Activated CD4-positive, alpha-beta T cell treated with anti-CD3 and anti-CD28 coated beads, Interleukin-2, amount 10 ng/mL, durations not matched to agents 7 days and 5 days (primary cell): ENCODE measurements at regions not wholly inside any gene's neighbourhood (a gene's known extent, or its start where the extent isn't known, plus 50 kb on each side); places are given as distances from the start of the nearest gene placed in this dataset.

Source experiments
- CTCF ChIA-PET: fragments of 350-600 bp; sonication (Branson Sonifier 250); formaldehyde crosslinking; loops from one replicate; lab custom pipeline; 2021; ENCODE audit warnings: antibody characterized with exemption; lab: Charles Lee
- POLR2A ChIA-PET: fragments of 350-600 bp; sonication (Branson Sonifier 250); formaldehyde crosslinking; loops from one replicate; lab custom pipeline; 2021; ENCODE audit warnings: antibody characterized with exemption; lab: Charles Lee
- DNase-seq: peaks from one replicate; pipeline ENCODE4 v3.0.0-alpha.2; 2020
- H3K27ac Mint-ChIP-seq: one replicate; pipeline ENCODE4 v1.8.0; 2021; ENCODE audit warnings: mild to moderate bottlenecking, moderate library complexity, mixed read lengths
- H3K27me3 Mint-ChIP-seq: one replicate; pipeline ENCODE4 v1.8.0; 2021; ENCODE audit warnings: mixed read lengths
- H3K36me3 Mint-ChIP-seq: one replicate; pipeline ENCODE4 v1.8.0; 2021; ENCODE audit warnings: low read depth, mixed read lengths
- H3K4me1 Mint-ChIP-seq: one replicate; pipeline ENCODE4 v1.8.0; 2021; ENCODE audit warnings: mixed read lengths
- H3K4me3 Mint-ChIP-seq: one replicate; pipeline ENCODE4 v1.8.0; 2021; ENCODE audit warnings: mild to moderate bottlenecking, moderate library complexity, mixed read lengths
- H3K9me3 Mint-ChIP-seq: one replicate; pipeline ENCODE4 v1.8.0; 2021; ENCODE audit warnings: mixed read lengths

DNA sequence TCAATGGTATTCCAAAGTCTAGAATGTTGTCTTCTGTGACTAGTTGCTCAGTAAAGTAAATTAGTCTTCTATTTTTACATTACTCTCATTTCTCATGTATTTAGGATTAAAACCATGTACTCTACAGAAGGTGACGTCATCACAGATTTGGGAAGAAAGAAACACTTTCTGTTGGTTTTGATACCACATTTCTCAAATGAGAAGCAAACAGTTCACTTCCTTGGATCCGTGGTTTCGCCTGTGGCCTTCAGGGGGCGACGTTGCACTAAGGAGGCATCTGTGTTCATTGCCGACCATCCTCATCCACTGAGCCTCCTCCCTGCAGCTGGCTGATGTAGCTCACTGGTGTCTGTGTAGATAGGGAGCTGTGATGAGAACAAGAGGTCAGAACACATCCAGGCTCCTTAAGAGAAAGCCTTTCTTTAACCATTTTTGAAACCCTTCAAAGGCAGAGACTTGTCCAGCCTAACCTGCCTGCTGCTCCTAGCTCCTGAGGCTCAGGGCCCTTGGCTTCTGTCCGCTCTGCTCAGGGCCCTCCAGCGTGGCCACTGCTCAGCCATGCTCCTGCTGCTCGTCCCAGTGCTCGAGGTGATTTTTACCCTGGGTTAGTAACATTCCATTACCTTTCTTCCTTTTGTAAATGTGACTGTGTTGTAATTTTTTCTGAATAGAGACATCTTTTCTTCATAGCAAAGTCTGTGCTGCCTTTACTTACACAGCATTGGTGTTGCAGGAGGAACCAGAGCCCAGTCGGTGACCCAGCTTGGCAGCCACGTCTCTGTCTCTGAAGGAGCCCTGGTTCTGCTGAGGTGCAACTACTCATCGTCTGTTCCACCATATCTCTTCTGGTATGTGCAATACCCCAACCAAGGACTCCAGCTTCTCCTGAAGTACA lies 220.6 kb upstream of the OR4E1 start:
- CTCF ChIA-PET = no interaction called here
- Mint-ChIP-seq H3K36me3 (no peaks in the 10 kb centered on the region), H3K9me3 (no peaks in the 10 kb centered on the region), H3K4me1 (peaks cover 26% of the 10 kb centered on the region), H3K4me3 (peak overlapping the region; percentile 76), H3K27ac (peak overlapping the region; percentile 91), H3K27me3 (no peaks in the 10 kb centered on the region)
- POLR2A ChIA-PET = no interaction called here
- peak; percentile 69 for DNase-seq

DNA sequence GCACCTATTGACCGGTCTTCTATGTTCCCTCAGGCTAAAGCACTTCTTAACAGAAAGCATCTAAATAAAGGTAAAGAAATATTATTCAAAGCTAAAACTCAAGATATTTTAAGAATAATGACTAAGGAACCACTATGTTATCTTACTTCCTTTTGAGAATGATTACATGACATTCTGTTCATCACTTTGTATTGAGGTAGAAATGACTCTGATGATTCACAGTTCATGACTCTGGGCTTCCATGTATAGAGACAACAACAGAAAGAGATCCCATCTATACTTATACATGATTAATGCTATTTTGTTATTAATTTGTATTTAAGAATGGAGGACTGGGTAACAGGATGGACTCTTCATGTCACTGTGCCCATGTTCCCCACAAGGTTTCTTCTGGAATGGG lies 218.3 kb upstream of the OR4E1 start:
- ChIA-PET POLR2A (interaction anchor here (0.7 kb wide), 1 partner anchor 70 kb away, joined by 3 read pairs; no protein-coding TSS in a partner anchor), CTCF (interaction anchor here (0.6 kb wide), 1 partner anchor 76 kb away, joined by 3 read pairs; no protein-coding TSS in a partner anchor)
- Mint-ChIP-seq H3K9me3 (no peaks in the 10 kb centered on the region), H3K4me3 (no peak overlapping the region), H3K27me3 (peaks cover 2% of the 10 kb centered on the region), H3K27ac (no peak overlapping the region), H3K36me3 (no peaks in the 10 kb centered on the region), H3K4me1 (peaks cover 40% of the 10 kb centered on the region)
- no peak for DNase-seq

DNA sequence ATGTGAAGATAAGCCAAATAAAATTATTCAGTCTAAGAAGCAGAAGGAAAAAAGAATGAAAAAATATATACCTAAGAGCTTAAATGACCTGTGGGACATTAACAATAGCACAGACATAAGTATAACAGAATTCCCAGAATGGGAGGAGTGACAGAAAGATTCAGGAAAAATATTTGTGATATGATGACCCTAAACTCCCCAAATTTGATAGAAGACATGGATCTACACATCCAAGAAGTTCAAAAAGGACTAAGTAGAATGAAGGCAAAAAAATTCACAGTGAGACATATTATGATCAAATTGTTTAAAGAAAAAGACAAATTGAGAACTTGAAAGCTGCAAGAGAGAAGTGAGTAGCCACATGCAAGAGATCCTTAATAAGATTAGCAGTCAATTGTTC lies 211.4 kb upstream of the OR4E1 start:
- Mint-ChIP-seq H3K4me3 (no peak overlapping the region), H3K27me3 (peaks cover 27% of the 10 kb centered on the region), H3K9me3 (peaks cover 4% of the 10 kb centered on the region), H3K27ac (no peak overlapping the region), H3K4me1 (peaks cover 20% of the 10 kb centered on the region), H3K36me3 (peaks cover 4% of the 10 kb centered on the region)
- ChIA-PET POLR2A (no interaction called here), CTCF (no interaction called here)
- no peak for DNase-seq

DNA sequence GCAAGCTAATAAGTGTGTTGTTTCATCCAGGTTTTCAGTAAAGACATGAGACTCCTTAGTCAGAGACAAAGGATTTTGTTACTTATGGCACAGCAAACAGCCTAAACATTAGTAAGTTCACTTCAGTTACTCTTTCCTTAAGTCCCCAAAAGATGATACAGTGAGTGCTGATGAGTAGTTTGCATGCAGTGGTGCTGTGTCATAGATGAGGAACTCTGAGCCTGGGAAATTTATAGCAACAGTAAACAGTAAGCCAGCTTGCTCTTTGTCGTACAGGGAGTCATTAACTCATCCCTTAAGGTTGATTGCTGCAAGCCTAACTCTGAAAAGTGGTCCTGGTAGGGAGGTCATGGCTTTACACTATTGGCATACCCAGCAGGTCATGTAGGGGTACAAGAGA lies 208.6 kb upstream of the OR4E1 start:
- H3K4me1 Mint-ChIP-seq = peaks cover 6% of the 10 kb centered on the region
- peaks cover 4% of the 10 kb centered on the region for H3K9me3 Mint-ChIP-seq
- peaks cover 26% of the 10 kb centered on the region for H3K27me3 Mint-ChIP-seq
- ChIA-PET CTCF (interaction anchor here (1.4 kb wide), 1 partner anchor 688 kb away, joined by 3 read pairs; no protein-coding TSS in a partner anchor), POLR2A (no interaction called here)
- H3K36me3 Mint-ChIP-seq = peaks cover 4% of the 10 kb centered on the region
- DNase-seq = no peak
- no peak overlapping the region for H3K27ac Mint-ChIP-seq
- H3K4me3 Mint-ChIP-seq = no peak overlapping the region

DNA sequence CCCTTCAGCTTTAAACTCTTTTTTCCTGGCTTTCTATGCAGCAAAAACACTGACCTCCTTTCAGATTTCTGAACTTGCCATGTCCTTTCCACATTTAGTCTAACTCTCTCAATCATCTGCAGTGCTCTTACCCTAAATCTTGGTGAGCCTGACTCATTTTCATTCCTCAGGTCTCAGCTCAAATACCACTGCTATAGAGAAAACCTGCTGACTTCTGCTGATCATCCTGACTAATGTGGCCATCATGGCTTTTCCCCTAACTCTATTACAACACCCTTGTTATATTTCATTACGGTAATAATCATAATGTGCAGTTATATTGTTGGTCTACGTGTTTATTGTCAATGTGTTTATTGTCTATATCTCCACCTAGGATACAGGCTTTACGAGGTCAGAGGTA lies 207.3 kb upstream of the OR4E1 start:
- CTCF ChIA-PET = interaction anchor here (0.9 kb wide), 1 partner anchor 690 kb away, joined by 3 read pairs; no protein-coding TSS in a partner anchor
- Mint-ChIP-seq H3K27ac (no peak overlapping the region), H3K9me3 (peaks cover 4% of the 10 kb centered on the region), H3K36me3 (peaks cover 4% of the 10 kb centered on the region), H3K4me1 (peaks cover 7% of the 10 kb centered on the region), H3K4me3 (no peak overlapping the region), H3K27me3 (peaks cover 24% of the 10 kb centered on the region)
- DNase-seq = no peak
- POLR2A ChIA-PET = no interaction called here

DNA sequence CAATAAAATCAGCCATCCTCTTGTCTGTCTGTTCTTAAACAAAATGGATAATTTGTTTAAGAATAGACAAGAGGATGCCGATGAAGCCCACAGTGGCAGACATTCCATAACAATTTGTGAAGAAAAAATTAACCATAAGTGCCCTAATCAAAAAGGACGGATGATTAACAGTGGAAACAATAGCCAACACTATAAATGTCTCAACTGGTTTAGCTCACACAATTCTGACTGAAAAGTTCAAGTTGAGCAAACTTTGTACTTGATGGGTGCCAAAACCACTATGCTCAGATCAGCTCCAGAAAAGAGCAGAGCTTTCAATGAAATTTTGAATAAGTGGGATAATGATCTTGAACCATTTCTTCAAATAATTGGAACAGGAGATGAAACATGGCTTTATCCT lies 202.2 kb upstream of the OR4E1 start:
- H3K4me3 Mint-ChIP-seq = no peak overlapping the region
- no peak overlapping the region for H3K27ac Mint-ChIP-seq

DNA sequence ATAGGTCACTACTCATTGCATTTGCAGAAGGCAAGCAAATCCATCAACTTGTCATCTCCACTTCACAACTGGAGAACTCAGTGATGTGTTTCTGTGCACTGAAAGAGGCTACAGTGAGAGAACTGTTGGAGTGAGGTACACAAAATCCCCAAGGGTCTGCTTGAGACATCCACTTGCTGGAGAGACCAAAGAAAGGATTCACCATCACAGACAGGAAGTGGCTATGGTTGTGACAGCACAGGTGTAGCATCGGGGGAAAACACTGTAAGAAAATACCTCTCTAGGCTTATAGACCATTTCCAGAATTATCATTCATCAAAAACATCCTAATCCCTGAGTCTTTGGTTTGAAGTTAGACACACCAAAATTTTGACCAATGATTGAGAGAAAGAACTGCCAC lies 201.3 kb upstream of the OR4E1 start:
- POLR2A ChIA-PET = no interaction called here
- Mint-ChIP-seq H3K36me3 (no peaks in the 10 kb centered on the region), H3K9me3 (no peaks in the 10 kb centered on the region), H3K4me3 (peak overlapping the region; percentile 51), H3K27me3 (peaks cover 5% of the 10 kb centered on the region), H3K27ac (peak overlapping the region; percentile 73), H3K4me1 (peaks cover 30% of the 10 kb centered on the region)
- CTCF ChIA-PET = interaction anchor here (1.0 kb wide), 1 partner anchor 37 kb away, joined by 3 read pairs; no protein-coding TSS in a partner anchor
- DNase-seq = no peak

More for the DNA sequence above, 202.2 kb upstream of the OR4E1 start:
- H3K9me3 Mint-ChIP-seq = no peaks in the 10 kb centered on the region
- ChIA-PET CTCF (interaction anchor here (1.0 kb wide), 1 partner anchor 36 kb away, joined by 3 read pairs; no protein-coding TSS in a partner anchor), POLR2A (no interaction called here)
- H3K36me3 Mint-ChIP-seq = no peaks in the 10 kb centered on the region
- no peak for DNase-seq
- H3K27me3 Mint-ChIP-seq = peaks cover 5% of the 10 kb centered on the region
- H3K4me1 Mint-ChIP-seq = peaks cover 30% of the 10 kb centered on the region

DNA sequence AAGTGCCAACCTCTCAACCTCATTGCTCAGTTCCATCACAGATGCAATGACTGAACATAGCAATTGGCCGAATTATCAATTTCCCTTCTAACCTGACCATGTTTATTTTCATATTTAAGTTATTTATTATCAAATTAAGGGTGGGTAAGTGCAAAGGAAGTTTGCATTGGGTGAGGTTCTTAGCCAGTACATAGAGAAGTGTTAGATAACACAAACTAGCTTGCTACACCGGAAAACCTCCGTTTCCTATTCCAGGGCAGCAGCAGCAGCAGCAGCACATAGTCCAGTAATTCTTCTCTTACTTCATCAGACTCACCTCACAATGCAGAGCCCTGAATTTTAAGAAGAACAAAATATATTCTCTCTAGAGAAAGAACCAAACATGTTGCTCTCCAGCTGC lies 200.5 kb upstream of the OR4E1 start:
- DNase-seq = no peak
- ChIA-PET CTCF (no interaction called here), POLR2A (no interaction called here)
- Mint-ChIP-seq H3K9me3 (no peaks in the 10 kb centered on the region), H3K27ac (peak overlapping the region; percentile 73), H3K27me3 (peaks cover 5% of the 10 kb centered on the region), H3K36me3 (no peaks in the 10 kb centered on the region), H3K4me3 (peak overlapping the region; percentile 51), H3K4me1 (peaks cover 31% of the 10 kb centered on the region)

DNA sequence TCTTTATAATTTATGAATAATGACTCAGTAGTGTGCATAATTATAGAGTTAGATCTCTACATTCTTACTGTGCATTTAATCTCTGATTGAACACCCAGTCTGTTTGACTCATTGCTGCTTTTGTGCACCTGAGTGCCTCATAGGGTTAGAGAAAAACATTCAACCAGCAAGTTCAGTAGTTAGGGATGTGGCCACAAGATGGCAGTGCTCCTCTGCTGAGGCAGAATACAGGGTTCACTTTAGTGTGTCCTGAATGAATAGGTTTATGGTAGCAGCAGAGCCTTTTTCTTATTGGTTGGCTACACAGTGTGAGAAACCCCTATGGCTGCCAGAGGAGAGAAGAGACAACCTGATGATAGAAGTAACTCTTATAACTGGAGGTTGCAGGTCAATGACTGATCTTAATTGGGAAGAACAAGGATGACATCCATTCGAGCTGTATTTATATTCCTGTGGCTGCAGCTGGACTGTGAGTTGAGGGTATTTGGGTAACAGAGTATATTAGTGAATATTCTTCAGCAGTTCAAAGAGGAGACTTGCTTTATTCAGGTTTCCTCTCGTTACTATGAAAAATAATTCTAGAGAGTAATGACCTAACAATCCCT lies 194.9 kb upstream of the OR4E1 start:
- peaks cover 4% of the 10 kb centered on the region for H3K27me3 Mint-ChIP-seq

DNA sequence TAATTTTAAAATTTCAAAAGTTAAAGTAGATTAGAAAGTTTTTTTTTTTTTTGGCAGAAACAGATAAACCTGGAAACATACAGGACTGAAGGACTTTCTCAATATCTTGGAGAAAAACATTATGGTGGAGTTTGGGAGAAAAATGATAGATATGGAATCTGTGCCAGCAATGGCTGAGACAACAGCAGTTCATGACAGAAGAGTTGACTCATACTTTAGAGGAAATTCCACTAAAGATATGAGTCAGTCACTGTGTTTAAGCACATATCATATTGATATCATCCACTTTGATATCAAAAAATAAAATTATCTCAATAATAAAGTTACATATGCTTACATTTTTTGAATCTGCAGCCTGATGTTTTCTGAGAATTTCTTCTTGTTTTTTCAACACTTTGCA lies 193.9 kb upstream of the OR4E1 start:
- H3K36me3 Mint-ChIP-seq = no peaks in the 10 kb centered on the region
- no peak overlapping the region for H3K27ac Mint-ChIP-seq
- peak overlapping the region; percentile 11 for H3K4me3 Mint-ChIP-seq
- peaks cover 4% of the 10 kb centered on the region for H3K27me3 Mint-ChIP-seq
- no peaks in the 10 kb centered on the region for H3K9me3 Mint-ChIP-seq
- ChIA-PET CTCF (no interaction called here), POLR2A (no interaction called here)
- no peak for DNase-seq
- peaks cover 28% of the 10 kb centered on the region for H3K4me1 Mint-ChIP-seq

More for the DNA sequence above, 194.9 kb upstream of the OR4E1 start:
- ChIA-PET CTCF (interaction anchor here (1.0 to 1.2 kb wide), 3 partner anchors 8 to 647 kb away, joined by 3 to 5 read pairs (median 4); no protein-coding TSS in a partner anchor), POLR2A (no interaction called here)
- DNase-seq = peak; percentile 87
- peaks cover 34% of the 10 kb centered on the region for H3K4me1 Mint-ChIP-seq
- H3K4me3 Mint-ChIP-seq = peak overlapping the region; percentile 70
- peak overlapping the region; percentile 80 for H3K27ac Mint-ChIP-seq
- no peaks in the 10 kb centered on the region for H3K9me3 Mint-ChIP-seq
- no peaks in the 10 kb centered on the region for H3K36me3 Mint-ChIP-seq

DNA sequence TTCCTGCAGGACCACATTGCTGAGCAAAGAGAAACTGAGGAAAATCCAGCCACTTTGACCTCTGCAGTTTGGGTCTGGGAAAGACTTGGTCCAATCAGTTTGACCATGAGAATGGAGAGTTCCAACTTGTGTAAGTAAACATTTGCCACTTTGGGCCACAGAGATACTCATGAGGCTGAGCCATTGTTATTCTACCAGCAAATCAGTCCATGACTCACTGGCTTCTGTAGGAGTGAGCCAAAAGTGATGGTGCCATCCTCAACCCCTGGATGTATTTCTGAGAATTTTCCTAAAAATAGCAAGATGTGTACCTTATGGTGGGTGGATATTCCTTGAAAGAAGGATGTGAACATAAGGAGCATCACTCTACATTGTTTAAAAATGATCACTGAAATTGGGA lies 192.9 kb upstream of the OR4E1 start:
- peaks cover 28% of the 10 kb centered on the region for H3K4me1 Mint-ChIP-seq
- H3K27me3 Mint-ChIP-seq = peaks cover 4% of the 10 kb centered on the region
- POLR2A ChIA-PET = no interaction called here
- no peak for DNase-seq
- no peak overlapping the region for H3K4me3 Mint-ChIP-seq
- CTCF ChIA-PET = no interaction called here
- H3K9me3 Mint-ChIP-seq = no peaks in the 10 kb centered on the region
- no peaks in the 10 kb centered on the region for H3K36me3 Mint-ChIP-seq
- peak overlapping the region; percentile 9 for H3K27ac Mint-ChIP-seq

DNA sequence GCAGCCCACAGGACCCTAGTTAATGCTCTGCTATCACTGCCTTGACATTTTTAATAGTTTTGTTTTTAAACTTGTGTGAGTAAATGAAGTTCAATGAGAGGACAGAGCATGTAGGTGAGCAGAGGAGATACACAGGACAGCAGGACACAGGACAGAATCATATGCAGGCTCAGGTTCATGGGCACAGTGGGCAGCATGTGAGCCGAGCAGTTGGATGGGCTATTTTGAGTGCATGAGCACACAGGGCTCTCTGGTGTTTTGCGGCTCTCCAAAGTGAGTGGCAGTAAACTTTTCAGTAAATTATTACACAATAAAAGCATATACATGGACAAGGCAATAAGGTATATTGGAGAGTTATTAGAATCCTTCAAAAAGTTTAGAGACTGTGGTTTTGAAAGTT lies 189.7 kb upstream of the OR4E1 start:
- CTCF ChIA-PET = interaction anchor here (1.1 kb wide), 1 partner anchor 11 kb away, joined by 7 read pairs; no protein-coding TSS in a partner anchor
- H3K9me3 Mint-ChIP-seq = no peaks in the 10 kb centered on the region
- POLR2A ChIA-PET = interaction anchor here (0.7 kb wide), 1 partner anchor 17 kb away, joined by 6 read pairs; no protein-coding TSS in a partner anchor

More for the DNA sequence above, 189.7 kb upstream of the OR4E1 start:
- peaks cover 8% of the 10 kb centered on the region for H3K36me3 Mint-ChIP-seq
- peaks cover 13% of the 10 kb centered on the region for H3K27me3 Mint-ChIP-seq
- peaks cover 22% of the 10 kb centered on the region for H3K4me1 Mint-ChIP-seq
- DNase-seq = no peak
- peak overlapping the region; percentile 56 for H3K4me3 Mint-ChIP-seq
- H3K27ac Mint-ChIP-seq = peak overlapping the region; percentile 78
